ENCODE measurements at regions not wholly inside any gene's neighbourhood (a gene's known extent, or its start where the extent isn't known, plus 50 kb on each side); places are given as distances from the start of the nearest gene placed in this dataset.

DNA sequence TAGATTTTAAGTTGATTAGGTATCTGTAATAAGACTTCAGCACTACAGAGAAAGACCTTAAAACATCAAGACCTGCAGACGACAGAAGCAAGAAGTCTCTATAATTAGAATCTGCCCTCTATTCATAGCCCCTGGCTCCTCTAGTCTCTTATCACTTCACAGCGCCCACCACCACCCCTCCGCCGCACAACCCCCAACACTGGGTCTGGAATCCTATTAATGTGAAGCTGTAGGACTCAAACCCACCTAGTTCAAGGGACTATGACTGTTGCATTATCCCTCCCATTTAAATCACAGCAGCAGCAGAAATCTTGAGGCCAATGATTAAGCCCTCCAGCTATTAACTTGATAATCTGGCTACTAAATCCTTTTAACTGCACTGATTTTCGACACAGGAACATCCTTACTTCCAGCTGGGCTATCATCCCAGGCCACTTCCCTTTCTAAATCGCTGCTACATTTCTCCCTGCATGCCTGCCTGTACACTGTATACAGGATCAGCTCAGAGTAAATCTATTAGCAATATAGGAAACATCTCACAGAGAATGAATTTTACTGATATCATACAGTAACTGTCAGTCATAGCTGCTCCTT is 159.5 kb upstream of the GRAMD2B start:
- intact Hi-C loops (cut with DNase I), result no loop called here
- no peaks in the 10 kb centered on the region for H3K4me1 ChIP-seq
- H3K27me3 ChIP-seq (ENCODE audit: low read depth), result no peaks in the 10 kb centered on the region
- H3K36me3 ChIP-seq, result no peaks in the 10 kb centered on the region
- H3K4me3 ChIP-seq, result no peak overlapping the region
- DNase-seq (no peak), ATAC-seq (no peak)
- H3K9me3 ChIP-seq, result peaks cover 2% of the 10 kb centered on the region
- TF ChIP-seq, protein P1, sequence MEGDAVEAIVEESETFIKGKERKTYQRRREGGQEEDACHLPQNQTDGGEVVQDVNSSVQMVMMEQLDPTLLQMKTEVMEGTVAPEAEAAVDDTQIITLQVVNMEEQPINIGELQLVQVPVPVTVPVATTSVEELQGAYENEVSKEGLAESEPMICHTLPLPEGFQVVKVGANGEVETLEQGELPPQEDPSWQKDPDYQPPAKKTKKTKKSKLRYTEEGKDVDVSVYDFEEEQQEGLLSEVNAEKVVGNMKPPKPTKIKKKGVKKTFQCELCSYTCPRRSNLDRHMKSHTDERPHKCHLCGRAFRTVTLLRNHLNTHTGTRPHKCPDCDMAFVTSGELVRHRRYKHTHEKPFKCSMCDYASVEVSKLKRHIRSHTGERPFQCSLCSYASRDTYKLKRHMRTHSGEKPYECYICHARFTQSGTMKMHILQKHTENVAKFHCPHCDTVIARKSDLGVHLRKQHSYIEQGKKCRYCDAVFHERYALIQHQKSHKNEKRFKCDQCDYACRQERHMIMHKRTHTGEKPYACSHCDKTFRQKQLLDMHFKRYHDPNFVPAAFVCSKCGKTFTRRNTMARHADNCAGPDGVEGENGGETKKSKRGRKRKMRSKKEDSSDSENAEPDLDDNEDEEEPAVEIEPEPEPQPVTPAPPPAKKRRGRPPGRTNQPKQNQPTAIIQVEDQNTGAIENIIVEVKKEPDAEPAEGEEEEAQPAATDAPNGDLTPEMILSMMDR (IDR thresholded peaks at IDR 0.05), result no peak
- no peak overlapping the region for H3K27ac ChIP-seq

DNA sequence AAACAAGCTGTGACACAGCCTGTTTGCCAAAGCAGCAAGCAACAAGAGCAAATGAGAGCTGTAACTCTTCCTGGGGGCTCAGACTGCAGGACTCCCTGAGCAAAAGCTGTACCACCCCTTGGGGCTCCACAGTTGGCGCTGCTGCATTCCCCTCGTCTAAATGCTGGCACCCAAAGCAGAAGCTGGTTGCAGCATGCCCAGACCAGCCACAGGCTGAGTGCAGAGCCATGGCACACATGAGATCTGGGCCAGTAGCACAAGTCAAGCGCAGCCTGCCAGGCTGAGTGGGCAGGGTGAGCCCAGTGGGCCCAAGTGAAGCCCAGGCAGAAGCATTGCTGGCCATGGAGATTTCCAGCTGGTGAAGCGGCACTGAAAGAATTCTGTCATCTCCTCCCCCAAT is 157.3 kb upstream of the GRAMD2B start:
- ATAC-seq (no peak), DNase-seq (no peak)
- Histone ChIP-seq H3K27ac (no peak overlapping the region), H3K9me3 (no peaks in the 10 kb centered on the region), H3K4me1 (no peaks in the 10 kb centered on the region), H3K27me3 (ENCODE audit: low read depth) (no peaks in the 10 kb centered on the region), H3K36me3 (no peaks in the 10 kb centered on the region), H3K4me3 (no peak overlapping the region)
- intact Hi-C loops (cut with DNase I), result no loop called here
- TF ChIP-seq, protein P1 (IDR thresholded peaks at IDR 0.05), result no peak

DNA sequence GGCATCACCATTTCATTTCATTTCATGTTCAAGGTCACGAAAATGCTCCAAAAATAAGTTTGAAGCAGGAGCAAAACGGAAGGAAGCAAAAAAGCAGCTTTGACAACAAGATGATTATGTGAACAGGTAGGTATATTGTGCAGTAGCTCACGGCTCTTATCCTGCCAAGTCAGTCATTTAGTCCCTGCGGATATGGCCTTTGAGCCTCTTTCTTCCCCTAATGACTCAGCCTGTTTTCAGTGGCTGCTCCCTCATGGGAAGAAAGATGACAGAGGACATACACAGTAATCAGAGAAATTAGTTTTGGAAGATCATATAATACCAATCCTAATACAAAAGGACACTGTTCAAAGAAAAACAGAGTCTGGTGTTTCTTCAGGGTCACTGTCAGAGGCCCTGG is 155.8 kb upstream of the GRAMD2B start:
- no peak overlapping the region for H3K27ac ChIP-seq
- intact Hi-C loops (cut with DNase I), result no loop called here
- H3K9me3 ChIP-seq, result no peaks in the 10 kb centered on the region
- no peaks in the 10 kb centered on the region for H3K36me3 ChIP-seq
- no peaks in the 10 kb centered on the region for H3K4me1 ChIP-seq
- TF ChIP-seq, protein P1 (IDR thresholded peaks at IDR 0.05), result no peak
- no peaks in the 10 kb centered on the region for H3K27me3 ChIP-seq (ENCODE audit: low read depth)
- no peak for ATAC-seq
- no peak overlapping the region for H3K4me3 ChIP-seq
- DNase-seq, result no peak

DNA sequence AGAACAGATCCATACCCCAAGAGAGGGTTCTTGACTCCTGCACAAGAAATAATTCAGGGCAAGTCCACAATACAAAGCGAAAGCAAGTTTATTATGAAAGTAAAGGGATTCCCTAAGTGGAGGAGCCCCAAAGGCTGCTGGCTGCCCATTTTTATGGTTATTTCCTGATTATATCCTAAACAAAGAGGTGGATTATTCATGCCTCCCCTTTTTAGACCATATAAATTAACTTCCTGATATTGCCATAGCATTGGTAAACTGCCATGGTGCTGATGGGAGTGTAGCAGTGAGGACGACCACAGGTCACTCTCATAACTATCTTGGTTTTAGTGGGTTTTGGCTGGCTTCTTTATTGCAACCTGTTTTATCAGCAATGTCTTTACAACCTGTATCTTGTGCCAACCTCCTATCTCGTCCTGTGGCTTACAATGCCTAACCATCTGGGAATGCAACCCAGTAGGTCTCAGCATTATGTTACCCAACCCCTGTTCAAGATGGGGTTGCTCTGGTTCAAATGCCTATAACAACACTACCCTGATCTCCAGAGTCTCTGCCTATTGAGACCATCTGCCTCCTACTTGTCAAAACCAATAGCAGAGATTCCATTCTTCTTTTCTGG is 154.4 kb upstream of the GRAMD2B start:
- H3K4me1 ChIP-seq, result no peaks in the 10 kb centered on the region
- no peak for DNase-seq
- H3K9me3 ChIP-seq, result no peaks in the 10 kb centered on the region
- H3K4me3 ChIP-seq, result no peak overlapping the region
- no peak overlapping the region for H3K27ac ChIP-seq
- ATAC-seq, result no peak
- H3K27me3 ChIP-seq (ENCODE audit: low read depth), result no peaks in the 10 kb centered on the region
- intact Hi-C loops (cut with DNase I), result no loop called here
- no peaks in the 10 kb centered on the region for H3K36me3 ChIP-seq
- TF ChIP-seq, protein P1 (IDR thresholded peaks at IDR 0.05), result no peak

DNA sequence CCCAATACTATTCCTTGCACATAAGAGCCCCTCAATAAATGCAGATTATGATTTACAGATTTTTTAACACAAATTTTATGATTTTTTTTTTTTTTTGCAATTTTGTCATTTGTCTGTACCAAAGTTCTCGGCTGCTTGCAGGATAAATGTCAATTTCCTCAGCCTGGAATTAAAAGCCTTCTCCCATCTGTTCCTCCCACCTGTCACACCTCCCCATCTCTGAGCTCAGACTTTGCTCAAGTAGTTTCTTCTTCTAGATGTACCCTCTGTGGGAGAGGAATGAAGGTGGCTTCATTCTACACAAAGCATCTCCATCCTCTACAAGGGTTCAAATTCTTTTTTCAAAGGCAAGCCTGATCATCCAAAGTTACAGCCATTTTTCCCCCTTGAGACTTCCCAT is 153.7 kb upstream of the GRAMD2B start:
- intact Hi-C loops (cut with DNase I), result no loop called here
- TF ChIP-seq, protein P1 (IDR thresholded peaks at IDR 0.05), result no peak
- no peaks in the 10 kb centered on the region for H3K9me3 ChIP-seq
- H3K27me3 ChIP-seq (ENCODE audit: low read depth), result no peaks in the 10 kb centered on the region
- ATAC-seq (no peak), DNase-seq (no peak)
- no peaks in the 10 kb centered on the region for H3K4me1 ChIP-seq
- H3K4me3 ChIP-seq, result no peak overlapping the region
- no peak overlapping the region for H3K27ac ChIP-seq
- H3K36me3 ChIP-seq, result no peaks in the 10 kb centered on the region
